GM19372 (cell line): ENCODE measurements at regions not wholly inside any gene's neighbourhood (a gene's known extent, or its start where the extent isn't known, plus 50 kb on each side); places are given as distances from the start of the nearest gene placed in this dataset.
A peak's percentile ranks its signal among the peaks of the same experiment; 100 is the strongest.

Experiments used
- ATAC-seq: cut with Tn5 transposase; IDR thresholded peaks from one replicate; pipeline ENCODE4 v1.9.1; 2021; ENCODE audit warnings: mild to moderate bottlenecking, low read depth, moderate library complexity; ENCODE audit not compliant: unreplicated experiment

DNA sequence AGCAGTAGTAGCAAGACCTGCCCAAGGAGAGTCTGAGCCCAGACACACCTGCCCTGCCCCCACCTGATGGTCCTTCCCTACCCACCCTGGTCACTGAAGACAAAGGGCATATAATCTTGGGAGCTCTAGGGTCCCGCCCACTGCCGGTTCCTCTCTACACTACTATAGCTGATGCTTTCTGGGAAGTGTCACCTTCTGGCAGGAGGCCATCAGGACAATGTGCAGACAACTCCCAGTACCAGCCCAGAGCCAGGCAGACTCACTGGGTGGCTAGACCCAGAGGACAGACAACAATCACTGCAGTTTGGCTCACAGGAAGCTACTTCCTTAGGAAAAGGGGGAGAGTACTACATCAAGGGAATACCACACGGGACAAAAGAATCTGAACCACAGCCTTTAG, 312.7 kb downstream of the SPRY1 start:
- no peak for ATAC-seq

- no peak for ATAC-seq
These were observed 334.4 kb downstream of the SPRY1 start for GRCh38 chr4:123731035-123731434.

GRCh38 chr4:123737156-123737555, 340.6 kb downstream of the SPRY1 start:
- ATAC-seq: no peak

GRCh38 chr4:123739806-123740205, 343.2 kb downstream of the SPRY1 start:
- no peak for ATAC-seq

GRCh38 chr4:123740236-123740635, 343.6 kb downstream of the SPRY1 start:
- ATAC-seq: no peak

GRCh38 chr4:123741906-123742305, 345.3 kb downstream of the SPRY1 start:
- ATAC-seq: no peak

DNA sequence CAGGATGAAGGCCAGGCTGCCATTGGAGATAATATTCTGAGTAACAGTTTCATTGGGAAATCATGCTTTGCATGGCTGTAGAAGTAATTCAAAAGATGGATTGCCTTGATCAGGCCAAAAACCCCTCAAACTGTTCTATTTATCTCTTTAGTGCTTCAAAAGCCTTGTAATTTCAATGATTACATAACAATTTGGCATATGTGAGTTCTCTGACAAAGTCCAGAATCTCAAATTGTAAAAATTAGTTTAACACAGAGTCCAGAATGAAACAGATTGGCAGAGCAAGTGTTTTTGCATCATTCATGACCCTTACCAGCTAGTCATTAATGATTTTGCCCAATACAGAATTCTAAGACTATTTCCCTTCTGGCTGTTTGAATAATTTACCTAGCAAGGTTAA, 347.3 kb downstream of the SPRY1 start:
- ATAC-seq: no peak

- ATAC-seq: no peak
These were observed 348.2 kb downstream of the SPRY1 start for GRCh38 chr4:123744664-123745290.

DNA sequence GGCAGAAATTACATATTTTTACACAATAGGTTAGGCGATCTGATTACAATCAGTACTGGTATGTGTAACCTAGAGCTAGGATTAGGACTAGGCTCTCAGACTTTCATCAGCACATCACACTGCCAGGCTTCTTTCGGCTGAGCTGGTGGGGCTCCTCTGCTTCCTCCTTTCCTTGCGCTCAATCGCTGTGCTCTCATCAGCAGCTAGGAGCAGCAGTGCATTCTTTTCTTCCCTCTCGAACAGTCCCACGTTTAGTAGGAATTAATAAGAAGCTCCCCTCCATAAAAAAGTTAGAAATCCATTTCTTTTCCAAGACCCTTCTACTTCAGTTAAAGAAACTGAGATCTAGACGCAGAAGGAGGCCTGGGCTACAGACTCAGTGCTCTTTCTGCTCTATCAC, 350.4 kb downstream of the SPRY1 start:
- ATAC-seq: no peak

DNA sequence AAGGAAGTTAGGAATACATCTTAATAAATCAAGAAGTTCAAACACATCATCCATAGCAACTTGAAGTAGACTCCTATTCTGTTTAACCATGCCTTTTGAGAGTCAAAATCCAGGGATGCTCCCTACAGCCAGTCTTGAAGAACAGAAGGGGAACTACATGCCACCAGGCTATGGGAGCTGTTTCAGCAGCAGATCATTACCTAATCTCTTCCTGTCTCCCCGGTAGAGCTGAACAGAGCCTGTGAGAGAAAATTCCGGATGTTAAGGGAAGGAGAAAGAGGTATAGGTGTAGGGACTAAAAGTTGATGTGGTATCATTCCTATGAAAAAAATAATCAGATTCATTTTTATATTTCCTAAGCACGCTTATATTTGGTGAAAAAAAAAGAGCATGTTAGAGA, 352.2 kb downstream of the SPRY1 start:
- no peak for ATAC-seq

GRCh38 chr4:123749383-123749782, 352.8 kb downstream of the SPRY1 start:
- ATAC-seq: no peak

DNA sequence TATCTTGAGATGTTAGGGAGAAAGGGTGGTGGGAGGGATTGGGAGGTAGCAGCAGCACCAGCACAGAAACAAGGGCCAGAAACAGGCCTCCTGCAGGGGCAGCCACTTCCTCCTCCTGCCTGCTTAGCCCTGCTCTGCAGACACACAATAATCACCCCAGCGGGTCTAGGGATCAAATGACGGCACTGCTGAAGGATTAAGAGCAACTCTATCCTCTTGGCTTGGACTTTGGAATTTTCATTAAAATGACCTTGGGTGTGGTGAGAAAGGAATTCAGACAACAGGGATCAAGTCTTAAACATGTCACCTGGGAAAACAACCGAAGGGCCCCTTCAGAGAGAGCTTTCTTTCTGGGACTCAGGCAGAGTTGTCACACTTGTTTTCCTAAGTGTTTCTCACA, 353.4 kb downstream of the SPRY1 start:
- ATAC-seq: no peak

GRCh38 chr4:123755655-123756054, 359.1 kb downstream of the SPRY1 start:
- ATAC-seq: no peak

- ATAC-seq: no peak
These were observed 371.2 kb downstream of the SPRY1 start for GRCh38 chr4:123767806-123768205.

DNA sequence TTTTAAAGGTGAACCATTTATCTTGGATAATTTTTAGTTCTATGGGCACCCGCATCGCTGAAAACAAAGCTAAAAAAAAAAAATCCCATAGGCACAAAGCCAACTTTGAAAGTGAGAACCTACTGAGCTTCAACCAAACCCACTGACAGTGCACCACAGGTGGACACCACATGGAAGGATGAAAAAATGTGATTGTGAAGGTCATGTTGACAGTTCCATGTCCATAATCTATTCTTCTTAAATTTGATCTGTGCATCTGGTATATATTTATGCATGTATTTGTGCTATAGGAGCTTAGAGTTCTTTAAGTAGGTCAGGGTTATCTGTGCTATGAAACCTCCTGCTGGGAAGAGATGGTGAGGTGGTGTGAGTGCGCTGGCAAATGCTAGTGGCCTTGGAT, 374.3 kb downstream of the SPRY1 start:
- no peak for ATAC-seq

DNA sequence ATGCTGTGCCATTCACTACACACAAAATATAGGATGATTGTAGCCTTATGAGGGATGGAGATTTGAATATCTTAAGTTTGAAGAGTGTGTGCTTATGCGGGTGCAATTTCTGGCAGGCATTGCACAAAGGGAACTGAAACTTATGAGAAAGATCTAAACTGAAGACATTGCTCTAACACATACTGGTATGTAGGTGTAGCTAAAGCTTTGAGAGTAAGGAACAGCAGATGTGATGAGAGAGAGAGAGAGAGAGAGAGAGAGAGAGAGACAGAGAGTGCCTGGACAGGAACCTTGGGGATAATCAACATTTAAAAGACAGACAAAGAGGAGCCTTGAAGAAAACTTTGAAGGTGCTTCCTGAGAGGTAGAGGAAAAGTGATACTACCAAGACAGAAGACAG, 379.7 kb downstream of the SPRY1 start:
- peak; percentile 100 for ATAC-seq

GRCh38 chr4:123777373-123777772, 380.8 kb downstream of the SPRY1 start:
- no peak for ATAC-seq

DNA sequence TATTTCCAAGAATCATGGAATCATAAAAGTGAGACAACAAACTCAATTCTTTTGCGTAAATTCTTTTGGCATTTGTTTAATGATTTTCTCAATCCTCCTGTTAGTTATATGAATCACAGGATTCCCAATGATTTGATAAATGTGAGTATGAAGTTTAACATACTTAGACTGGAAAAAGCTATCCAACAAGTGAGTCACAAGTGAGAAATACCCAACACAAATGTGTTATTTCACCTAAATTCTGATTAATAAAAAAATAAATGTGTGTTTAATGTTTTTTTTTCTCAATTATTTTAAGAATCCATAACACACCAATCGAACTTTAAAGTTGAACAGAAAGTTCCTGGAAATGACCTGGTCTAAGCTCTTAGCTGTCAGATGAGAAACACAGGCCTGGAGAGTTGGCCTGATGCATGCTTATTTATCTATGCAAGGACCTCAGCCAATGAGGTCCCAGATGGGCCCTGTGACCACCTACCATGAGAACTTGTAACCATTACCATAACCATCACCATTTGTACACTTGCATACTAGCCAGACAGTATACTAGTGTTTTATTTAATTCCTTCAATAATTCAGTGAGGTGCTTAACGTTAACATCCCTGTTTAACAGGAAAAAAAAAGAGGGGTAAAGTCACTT, 386.7 kb downstream of the SPRY1 start:
- no peak for ATAC-seq

DNA sequence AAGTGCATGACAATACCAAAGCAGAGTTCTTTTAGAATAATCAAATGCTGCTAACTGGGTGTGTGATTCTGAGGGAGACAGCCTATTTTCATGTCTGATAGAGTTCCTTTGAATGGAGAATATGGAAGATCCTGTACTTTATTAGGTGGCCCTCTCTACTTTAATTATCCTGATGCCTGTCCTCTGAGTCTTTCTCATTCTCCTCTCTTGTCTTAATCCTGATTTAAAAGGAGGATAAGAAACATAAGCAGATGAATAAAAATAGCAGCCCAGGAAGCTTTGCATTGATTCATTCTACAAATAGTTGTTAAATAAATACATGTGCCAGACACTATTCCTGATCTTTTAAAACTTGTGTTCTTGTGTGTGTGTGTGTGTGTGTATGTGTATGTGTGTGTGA, 387.3 kb downstream of the SPRY1 start:
- ATAC-seq: no peak

- ATAC-seq: no peak
These were observed 388.0 kb downstream of the SPRY1 start for GRCh38 chr4:123784626-123785025.

GRCh38 chr4:123785538-123785937, 388.9 kb downstream of the SPRY1 start:
- no peak for ATAC-seq

GRCh38 chr4:123786163-123786915, 389.7 kb downstream of the SPRY1 start:
- no peak for ATAC-seq
